ENCODE measurements at regions not wholly inside any gene's neighbourhood (a gene's known extent, or its start where the extent isn't known, plus 50 kb on each side); places are given as distances from the start of the nearest gene placed in this dataset.

DNA sequence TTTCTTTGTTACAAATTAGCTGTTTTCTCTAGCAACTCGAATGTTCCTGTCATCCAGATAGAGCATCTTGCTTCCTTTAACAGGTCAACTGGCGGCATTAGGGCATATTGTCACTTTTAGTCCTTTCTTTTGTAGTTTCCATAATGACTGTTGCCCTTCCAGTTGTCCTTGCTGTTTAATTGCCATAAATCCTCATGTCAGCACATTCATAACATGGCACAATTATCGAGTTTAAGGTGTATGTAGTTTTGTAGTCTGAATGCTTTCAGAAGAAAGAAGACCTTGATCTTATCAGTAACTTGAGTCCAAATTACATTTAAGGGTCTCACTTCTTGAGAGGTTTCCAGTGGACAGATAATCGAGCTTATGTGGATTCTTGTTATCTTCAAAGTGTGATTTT, 161.7 kb upstream of the CDH12 start:
- no peaks in the 10 kb centered on the region for H4K20me1 ChIP-seq (replicated peaks; ENCODE audit: control insufficient read depth, extremely low read depth, insufficient read depth, low read length)
- no peak overlapping the region for H3K4me3 ChIP-seq (replicated peaks in 1 of 3; ENCODE audit: insufficient read depth in 1 of 3, low read depth in 1 of 3, low read length in 3 of 3)
- DNase-seq (ENCODE audit: low read depth, low spot score) (no peak), FAIRE-seq (no peak)
- dilution Hi-C loops (cut with MboI; ENCODE audit: extremely low pct_ligation_motif_present, low sequenced_read_pairs) (no loop called here), intact Hi-C loops (cut with micrococcal nuclease) (no loop called here)
- no peak for TF ChIP-seq MYC (IDR thresholded peaks at IDR 0.05; ENCODE audit: low read depth, low read length)
- TF ChIP-seq POLR2A (IDR thresholded peaks at IDR 0.05; ENCODE audit: low read depth, low read length): no peak
- TF ChIP-seq POLR2AphosphoS5 (IDR thresholded peaks at IDR 0.05; ENCODE audit: insufficient read depth, low read depth, low read length): no peak
- no peak for TF ChIP-seq GATA2 (IDR thresholded peaks at IDR 0.05; ENCODE audit: insufficient read depth, insufficient read length, low read depth, low read length)
- H3K36me3 ChIP-seq (ENCODE audit: control insufficient read depth in 2 of 2, extremely low read depth in 1 of 2, insufficient read depth in 2 of 2, low read length in 2 of 2): no peaks in the 10 kb centered on the region
- H3K27me3 ChIP-seq (ENCODE audit: control insufficient read depth in 2 of 2, insufficient read depth in 2 of 2, low read length in 2 of 2): no peaks in the 10 kb centered on the region
- no peaks in the 10 kb centered on the region for H3K4me1 ChIP-seq (ENCODE audit: control insufficient read depth, extremely low read depth, insufficient read depth, low read length)
- ChIA-PET POLR2A (no interaction called here), CTCF (no interaction called here)
- H3K9me1 ChIP-seq (replicated peaks; ENCODE audit: control insufficient read depth, extremely low read depth, insufficient read depth, low read length): no peaks in the 10 kb centered on the region
- no peak overlapping the region for H3K27ac ChIP-seq (ENCODE audit: insufficient read depth, low read depth, low read length)
- H3K79me2 ChIP-seq (ENCODE audit: control insufficient read depth, insufficient read depth, low read length): no peaks in the 10 kb centered on the region
- no peak overlapping the region for H3K4me2 ChIP-seq (ENCODE audit: insufficient read depth, low read length)
- no peak overlapping the region for H2AFZ ChIP-seq (ENCODE audit: low read depth, low read length)
- no peak overlapping the region for H3K9ac ChIP-seq (replicated peaks; ENCODE audit: extremely low read depth, insufficient read depth, low read length)
- BruUV-seq (replicated peaks): no TSS peak
- H3K9me3 ChIP-seq (replicated peaks; ENCODE audit: control insufficient read depth, insufficient read depth, low read length): no peaks in the 10 kb centered on the region

DNA sequence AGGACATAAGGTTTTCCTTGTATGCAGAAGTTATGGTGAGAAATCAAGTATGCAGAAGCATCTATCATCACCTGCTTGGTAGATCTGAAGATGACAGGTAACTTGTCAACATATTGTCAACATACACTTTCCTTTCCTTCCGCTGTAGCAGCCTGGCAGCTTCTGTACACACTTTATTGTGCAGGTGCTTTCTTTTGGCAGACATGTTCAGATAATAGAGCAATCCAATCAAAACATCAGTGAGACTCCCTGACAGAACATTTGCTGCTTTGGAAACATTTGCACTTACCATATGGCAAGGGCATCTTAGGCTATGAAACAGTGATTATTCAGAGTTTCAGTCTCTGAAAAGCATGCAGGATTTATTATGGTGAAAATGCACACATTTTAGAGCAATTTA, 161.1 kb upstream of the CDH12 start:
- H3K27me3 ChIP-seq (ENCODE audit: control insufficient read depth in 2 of 2, insufficient read depth in 2 of 2, low read length in 2 of 2): no peaks in the 10 kb centered on the region
- H3K36me3 ChIP-seq (ENCODE audit: control insufficient read depth in 2 of 2, extremely low read depth in 1 of 2, insufficient read depth in 2 of 2, low read length in 2 of 2): no peaks in the 10 kb centered on the region
- POLR2A ChIA-PET: no interaction called here
- FAIRE-seq (no peak), DNase-seq (ENCODE audit: low read depth, low spot score) (no peak)
- no peaks in the 10 kb centered on the region for H3K9me3 ChIP-seq (replicated peaks; ENCODE audit: control insufficient read depth, insufficient read depth, low read length)
- H3K79me2 ChIP-seq (ENCODE audit: control insufficient read depth, insufficient read depth, low read length): no peaks in the 10 kb centered on the region
- H3K9me1 ChIP-seq (replicated peaks; ENCODE audit: control insufficient read depth, extremely low read depth, insufficient read depth, low read length): no peaks in the 10 kb centered on the region
- TF ChIP-seq MYC (IDR thresholded peaks at IDR 0.05; ENCODE audit: low read depth, low read length): no peak
- TF ChIP-seq POLR2A (IDR thresholded peaks at IDR 0.05; ENCODE audit: low read depth, low read length): no peak
- TF ChIP-seq GATA2 (IDR thresholded peaks at IDR 0.05; ENCODE audit: insufficient read depth, insufficient read length, low read depth, low read length): no peak
- no peak for TF ChIP-seq JUN (IDR thresholded peaks at IDR 0.05; ENCODE audit: borderline replicate concordance, insufficient read depth, insufficient read length, low read depth)
- TF ChIP-seq, protein P1, sequence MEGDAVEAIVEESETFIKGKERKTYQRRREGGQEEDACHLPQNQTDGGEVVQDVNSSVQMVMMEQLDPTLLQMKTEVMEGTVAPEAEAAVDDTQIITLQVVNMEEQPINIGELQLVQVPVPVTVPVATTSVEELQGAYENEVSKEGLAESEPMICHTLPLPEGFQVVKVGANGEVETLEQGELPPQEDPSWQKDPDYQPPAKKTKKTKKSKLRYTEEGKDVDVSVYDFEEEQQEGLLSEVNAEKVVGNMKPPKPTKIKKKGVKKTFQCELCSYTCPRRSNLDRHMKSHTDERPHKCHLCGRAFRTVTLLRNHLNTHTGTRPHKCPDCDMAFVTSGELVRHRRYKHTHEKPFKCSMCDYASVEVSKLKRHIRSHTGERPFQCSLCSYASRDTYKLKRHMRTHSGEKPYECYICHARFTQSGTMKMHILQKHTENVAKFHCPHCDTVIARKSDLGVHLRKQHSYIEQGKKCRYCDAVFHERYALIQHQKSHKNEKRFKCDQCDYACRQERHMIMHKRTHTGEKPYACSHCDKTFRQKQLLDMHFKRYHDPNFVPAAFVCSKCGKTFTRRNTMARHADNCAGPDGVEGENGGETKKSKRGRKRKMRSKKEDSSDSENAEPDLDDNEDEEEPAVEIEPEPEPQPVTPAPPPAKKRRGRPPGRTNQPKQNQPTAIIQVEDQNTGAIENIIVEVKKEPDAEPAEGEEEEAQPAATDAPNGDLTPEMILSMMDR (IDR thresholded peaks at IDR 0.05; ENCODE audit: extremely low read depth in 1 of 2, insufficient read depth in 1 of 2, low read depth in 1 of 2, low read length in 2 of 2): no peak
- TF ChIP-seq POLR2AphosphoS5 (IDR thresholded peaks at IDR 0.05; ENCODE audit: insufficient read depth, low read depth, low read length): no peak
- no peak for TF ChIP-seq EZH2 (IDR thresholded peaks at IDR 0.05; ENCODE audit: borderline replicate concordance, low read depth, low read length, severe bottlenecking)
- TF ChIP-seq, protein P2, sequence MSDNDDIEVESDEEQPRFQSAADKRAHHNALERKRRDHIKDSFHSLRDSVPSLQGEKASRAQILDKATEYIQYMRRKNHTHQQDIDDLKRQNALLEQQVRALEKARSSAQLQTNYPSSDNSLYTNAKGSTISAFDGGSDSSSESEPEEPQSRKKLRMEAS (IDR thresholded peaks at IDR 0.05; ENCODE audit: insufficient read depth, insufficient read length): no peak
- TF ChIP-seq FOS (IDR thresholded peaks at IDR 0.05; ENCODE audit: borderline replicate concordance, insufficient read depth, low read length): no peak
- dilution Hi-C loops (cut with MboI; ENCODE audit: extremely low pct_ligation_motif_present, low sequenced_read_pairs): no loop called here
- CTCF ChIA-PET: no interaction called here
- H3K4me3 ChIP-seq (replicated peaks in 1 of 3; ENCODE audit: insufficient read depth in 1 of 3, low read depth in 1 of 3, low read length in 3 of 3): no peak overlapping the region
- BruUV-seq (replicated peaks): no TSS peak
- no peak overlapping the region for H3K27ac ChIP-seq (ENCODE audit: insufficient read depth, low read depth, low read length)
- H3K4me1 ChIP-seq (ENCODE audit: control insufficient read depth, extremely low read depth, insufficient read depth, low read length): no peaks in the 10 kb centered on the region
- no peaks in the 10 kb centered on the region for H4K20me1 ChIP-seq (replicated peaks; ENCODE audit: control insufficient read depth, extremely low read depth, insufficient read depth, low read length)
- no peak overlapping the region for H2AFZ ChIP-seq (ENCODE audit: low read depth, low read length)
- intact Hi-C loops (cut with micrococcal nuclease): no loop called here
- no peak overlapping the region for H3K9ac ChIP-seq (replicated peaks; ENCODE audit: extremely low read depth, insufficient read depth, low read length)
- no peak overlapping the region for H3K4me2 ChIP-seq (ENCODE audit: insufficient read depth, low read length)
